DMS 273 treated with DMSO at 0.1 percent for 48 hours (cell line): ENCODE measurements at regions not wholly inside any gene's neighbourhood (a gene's known extent, or its start where the extent isn't known, plus 50 kb on each side); places are given as distances from the start of the nearest gene placed in this dataset.

Experiments used
- DNase-seq: peaks from one replicate; lab custom pipeline; 2025; lab: John Stamatoyannopoulos, UW

GRCh38 chr6:44062771-44063560 is 64.3 kb downstream of the MRPL14 start:
- DNase-seq = no peak

- no peak for DNase-seq
These were observed 65.0 kb downstream of the MRPL14 start for GRCh38 chr6:44062105-44062770.

GRCh38 chr6:44061375-44062104 is 65.7 kb downstream of the MRPL14 start:
- no peak for DNase-seq

DNA sequence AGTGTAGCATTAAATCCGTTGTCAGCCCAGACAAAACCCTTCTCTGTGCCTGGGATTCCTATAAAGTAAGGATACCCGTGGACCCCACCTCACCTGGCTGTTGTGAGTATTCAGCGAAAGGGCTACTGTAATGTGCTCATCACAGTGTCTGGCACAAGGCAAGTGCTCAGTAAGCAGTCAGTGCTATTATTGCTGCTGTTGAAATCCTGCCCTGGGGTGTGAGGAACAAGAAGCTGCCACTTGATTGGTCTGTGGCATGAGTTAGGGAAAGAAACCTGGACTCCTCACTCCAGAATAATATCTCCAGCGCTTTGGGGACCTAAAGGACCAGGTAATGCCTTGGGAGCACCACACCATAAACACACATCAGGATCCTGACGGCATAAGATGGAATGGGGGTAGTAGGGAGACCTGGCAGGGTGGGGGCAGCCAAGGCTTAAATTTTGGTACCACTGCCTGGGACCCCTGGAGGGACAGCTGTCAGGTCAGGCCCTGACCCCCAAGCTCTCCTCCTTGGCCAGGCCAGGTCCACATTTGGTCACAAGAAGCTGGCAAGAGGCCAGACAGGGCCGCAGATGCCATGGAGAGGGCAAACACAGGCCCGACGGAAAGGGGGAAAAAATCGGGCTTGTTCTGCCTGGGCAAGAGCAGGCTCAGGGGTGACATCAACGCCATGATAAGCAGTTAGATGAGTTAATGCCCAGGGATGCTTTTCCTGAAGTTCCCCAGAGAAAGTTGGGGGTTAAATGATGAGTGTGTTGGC is 66.5 kb downstream of the MRPL14 start:
- no peak for DNase-seq

DNA sequence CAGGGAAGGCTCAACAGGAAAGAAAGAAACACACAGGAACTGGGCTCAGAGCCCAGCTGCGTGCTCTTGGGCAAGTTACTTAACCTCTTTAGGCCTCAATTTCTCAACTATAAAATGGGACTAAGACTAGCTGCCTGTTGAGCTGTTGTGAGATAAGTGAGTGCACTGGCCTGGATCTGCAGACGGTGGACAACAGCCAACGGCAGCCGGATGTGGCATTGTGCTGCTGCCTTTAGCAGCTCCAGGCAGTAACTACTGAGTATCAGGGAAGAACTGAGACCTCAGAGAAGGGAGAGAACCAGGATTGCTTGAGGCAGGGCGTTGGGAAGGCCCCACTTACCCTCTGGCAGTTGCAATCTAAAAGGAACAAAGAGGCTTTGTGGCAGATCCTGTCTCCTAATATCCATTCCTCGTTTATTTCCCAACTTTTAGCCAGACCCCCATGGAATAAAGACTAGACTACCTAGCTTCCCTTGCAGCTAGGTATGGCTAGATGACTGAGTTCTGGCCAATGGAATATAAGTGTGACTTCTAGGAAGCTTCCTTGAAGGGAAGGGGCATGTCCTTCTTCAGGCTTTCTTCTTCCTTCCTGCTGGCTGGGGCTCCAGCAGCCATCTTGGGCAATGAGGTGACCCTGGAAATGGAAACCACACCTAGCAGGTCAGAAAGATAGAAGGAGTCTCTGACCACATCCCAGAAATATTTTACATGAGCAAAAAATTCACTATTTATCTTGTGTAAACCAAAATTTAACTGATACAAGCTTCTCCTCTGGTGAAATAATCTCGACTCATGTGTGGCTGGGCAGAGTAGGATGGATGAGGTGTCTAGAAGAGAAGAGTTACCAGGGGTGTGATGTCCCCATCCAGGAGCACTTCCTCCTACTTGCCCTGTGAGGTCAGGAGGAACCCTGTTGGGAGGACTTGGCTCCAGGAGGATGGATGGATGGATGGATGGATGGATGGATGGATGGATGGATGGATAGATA is 67.6 kb downstream of the MRPL14 start:
- DNase-seq = no peak

DNA sequence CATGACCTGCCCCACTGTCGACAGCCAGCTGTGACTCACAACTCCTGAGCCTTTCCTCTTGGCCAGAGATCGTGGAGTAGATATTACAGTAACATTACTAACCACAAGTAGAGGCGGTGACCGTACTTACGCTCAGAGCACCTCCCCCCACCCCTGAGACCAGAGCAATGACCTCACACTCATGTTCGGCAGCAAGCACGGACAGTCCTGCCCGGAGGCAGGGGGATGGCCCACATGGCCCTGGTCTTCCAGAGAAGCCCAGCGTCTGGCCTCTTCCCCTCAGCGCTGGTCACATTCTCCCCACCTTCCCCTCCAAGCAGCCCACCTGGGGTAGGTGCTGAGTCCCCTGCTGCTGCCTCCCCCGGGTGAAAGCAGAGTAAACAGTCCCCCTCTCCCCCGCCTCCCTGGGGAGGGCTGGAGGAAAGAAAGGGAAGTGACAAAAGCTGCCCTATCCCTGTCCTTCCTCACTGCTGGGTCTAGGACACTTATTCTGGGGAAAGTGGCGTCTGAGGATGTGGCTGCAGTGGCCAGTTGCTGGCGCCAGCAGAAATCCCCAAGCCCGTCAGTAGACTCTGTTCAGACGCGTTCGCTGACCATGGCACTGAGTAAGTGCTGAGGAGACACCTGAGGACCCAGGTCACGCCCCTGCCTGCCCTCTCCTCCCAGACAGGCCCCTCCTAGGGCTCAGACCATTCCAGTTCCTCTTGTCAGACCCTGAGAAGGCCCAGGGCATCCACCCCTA is 68.5 kb downstream of the MRPL14 start:
- DNase-seq = no peak

DNA sequence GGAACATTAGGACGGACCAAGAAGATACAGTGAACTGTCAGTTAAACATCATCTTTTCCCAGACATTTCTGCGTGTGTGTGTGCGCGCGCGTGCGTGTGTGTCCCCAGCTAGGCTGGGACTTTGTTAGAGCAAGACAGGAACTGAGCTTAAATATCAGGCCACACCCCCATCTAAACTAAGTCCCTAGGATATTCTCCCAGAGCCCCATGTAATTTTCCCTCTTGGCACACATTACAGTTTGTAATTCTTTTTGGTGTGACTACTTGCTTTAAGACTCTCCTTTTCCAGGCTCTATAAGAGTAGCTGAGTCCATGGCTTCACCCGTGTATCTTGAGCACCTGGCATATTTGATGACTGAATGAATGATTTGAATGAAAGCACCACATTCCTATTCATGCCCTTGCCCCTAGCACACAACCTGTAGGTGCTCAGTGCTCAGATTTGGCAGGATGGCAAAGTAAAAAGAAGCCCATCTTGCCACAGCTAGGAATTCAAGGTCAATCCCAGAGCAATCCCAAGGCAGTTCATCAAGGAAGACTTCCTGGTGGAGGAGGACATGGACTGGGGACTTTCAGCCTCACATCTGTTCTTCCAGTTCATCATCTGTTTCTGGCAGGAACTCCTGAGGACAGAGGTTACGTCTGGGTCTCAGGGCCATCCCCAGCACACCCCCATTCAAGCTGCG is 69.2 kb downstream of the MRPL14 start:
- no peak for DNase-seq

DNA sequence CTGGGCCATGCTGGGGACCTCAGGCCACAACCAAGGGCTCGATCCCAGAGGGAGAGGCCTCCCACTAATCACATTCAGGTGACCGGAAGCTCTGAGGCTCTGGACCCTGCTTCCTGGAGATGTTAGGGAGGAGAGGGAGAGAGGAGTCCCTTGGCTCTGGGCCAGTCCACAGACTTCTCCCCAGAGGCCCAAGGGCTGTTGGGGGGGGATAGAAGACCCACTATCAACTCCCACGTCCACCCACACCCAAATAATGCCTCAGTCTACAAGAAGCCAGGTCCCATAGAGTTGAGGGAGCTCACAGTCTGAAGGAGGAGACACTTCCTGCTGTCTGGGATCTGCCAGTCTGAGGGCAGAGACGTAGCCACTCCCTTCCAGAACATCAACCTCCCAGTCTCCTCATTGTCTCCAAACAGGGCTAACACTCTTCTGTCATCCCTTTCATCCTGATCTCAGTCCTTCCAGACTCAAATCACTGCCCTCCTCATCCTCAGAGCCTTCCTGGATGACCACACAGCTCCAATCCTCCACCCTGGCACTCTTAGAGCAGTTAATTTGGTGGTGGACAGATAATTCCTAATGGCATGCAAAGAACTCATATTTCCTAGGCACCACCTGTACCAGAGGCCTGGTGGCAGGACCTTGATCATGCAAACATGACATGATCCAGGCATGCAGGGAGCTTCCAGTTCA is 69.9 kb downstream of the MRPL14 start:
- no peak for DNase-seq

DNA sequence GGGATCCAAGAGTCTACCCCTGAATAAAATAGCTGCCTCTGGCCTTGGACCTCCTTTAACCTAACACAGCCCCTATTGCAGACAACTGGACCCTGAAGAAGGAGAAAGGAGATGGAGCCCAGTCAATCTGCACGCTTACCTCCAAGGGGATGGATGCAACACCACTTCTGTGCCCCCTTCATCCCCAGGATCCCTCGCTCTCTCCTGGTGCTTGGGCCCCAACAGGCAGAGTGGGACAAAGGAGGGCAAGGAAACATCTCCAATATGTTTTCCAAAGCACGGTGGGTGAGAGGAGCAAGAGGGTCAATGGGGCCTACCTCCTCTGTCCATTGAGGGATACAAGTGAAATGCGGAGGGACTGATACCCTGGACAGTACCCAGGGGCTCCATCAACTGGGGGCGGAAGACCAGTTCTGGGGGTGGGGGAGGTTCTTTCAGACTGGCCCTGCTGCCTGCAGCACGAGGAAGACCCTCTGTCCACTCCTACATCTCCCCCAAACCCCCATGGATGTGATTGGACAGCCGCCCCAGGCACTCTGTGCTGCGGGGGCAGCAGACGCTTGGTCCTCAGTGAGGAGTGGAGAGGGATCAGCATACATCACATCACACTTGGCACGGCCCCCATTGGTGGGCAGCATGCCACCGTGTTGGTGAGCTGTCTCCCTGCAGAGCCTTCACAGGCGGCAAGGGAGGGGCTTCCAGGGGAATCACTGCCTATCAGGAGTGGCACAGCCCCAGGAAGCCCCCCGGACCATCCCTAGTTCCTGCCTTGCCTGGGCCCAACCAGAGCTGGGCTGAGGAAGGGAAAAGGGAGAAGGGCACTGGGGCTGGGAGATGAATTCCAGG is 70.6 kb downstream of the MRPL14 start:
- no peak for DNase-seq

- DNase-seq = no peak
These were observed 72.3 kb downstream of the MRPL14 start for GRCh38 chr6:44054721-44055559.

DNA sequence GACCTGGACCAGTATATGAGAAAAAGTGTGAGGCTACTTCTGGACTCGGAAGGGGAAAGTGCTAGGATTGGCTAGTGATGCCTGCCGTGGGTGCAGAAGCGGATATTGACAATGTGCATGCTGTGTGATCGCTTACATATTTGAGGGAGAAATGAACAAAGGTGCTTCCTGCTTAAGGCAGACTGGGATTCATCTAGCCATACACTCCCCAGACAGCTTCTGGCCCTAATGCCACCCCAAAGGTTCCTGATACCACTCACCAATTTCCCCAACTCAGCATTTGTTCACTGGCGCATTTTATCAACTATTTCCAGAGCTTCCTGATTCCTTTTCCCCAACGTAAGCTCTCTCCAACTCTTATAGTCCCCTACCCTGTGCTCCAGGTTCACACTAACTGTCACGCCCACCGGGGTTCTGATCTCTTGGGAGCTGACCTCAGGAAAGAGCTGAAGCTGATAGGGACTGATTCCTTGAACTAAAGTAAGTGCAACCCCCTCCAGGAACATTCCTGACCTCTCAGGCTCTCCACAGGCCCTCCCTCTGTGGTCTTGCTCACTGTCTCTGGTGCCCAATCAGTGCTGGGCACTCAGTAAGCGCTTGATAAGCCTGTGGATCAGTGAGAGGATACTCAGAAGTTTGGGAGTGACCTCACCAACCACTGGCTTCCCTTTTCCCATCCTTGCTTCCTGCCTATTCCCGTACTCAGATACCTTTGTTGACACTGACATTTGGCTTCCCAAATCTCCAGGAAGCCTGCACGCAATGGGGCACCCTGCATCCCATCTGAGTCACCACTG is 73.3 kb downstream of the MRPL14 start:
- no peak for DNase-seq

DNA sequence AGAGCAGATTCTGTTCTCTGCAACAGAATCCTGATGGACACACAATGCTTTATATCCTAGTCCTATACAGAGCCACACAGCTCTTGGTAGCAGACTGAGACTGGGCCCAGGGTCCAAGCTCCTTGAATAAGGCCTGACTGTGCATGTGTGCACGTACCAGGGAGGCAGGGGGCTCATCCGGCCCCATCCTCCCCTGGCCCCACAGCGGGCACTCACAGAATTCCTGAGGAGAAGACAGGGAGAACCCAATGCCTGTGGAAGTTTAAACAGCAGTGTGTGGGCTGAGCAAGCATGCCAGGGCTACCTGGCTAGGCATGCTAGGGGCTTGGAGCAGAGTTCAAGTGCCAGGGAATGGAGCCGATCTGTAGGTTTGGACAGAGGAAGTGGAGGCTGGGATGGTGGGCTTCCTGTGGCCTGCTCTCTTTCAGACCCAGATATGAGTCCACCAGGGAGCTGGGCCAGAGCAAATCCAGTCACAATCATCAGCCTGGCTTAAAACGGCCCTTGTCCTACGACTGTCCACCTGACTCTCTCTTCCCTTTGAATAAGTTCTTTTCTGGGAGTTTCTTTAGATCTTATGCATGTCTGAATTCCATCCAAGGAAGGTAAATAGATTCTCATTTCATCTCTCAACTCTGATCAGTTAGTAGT is 74.0 kb downstream of the MRPL14 start:
- no peak for DNase-seq

- no peak for DNase-seq
These were observed 74.7 kb downstream of the MRPL14 start for GRCh38 chr6:44052419-44053023.

- no peak for DNase-seq
These were observed 75.7 kb downstream of the MRPL14 start for GRCh38 chr6:44051515-44051914.

- no peak for DNase-seq
These were observed 76.3 kb downstream of the MRPL14 start for GRCh38 chr6:44050872-44051505.
